DOHH2 (cell line): ENCODE measurements at regions not wholly inside any gene's neighbourhood (a gene's known extent, or its start where the extent isn't known, plus 50 kb on each side); places are given as distances from the start of the nearest gene placed in this dataset.

Experiments used
- H3F3A ChIP-seq: fragments of 200-600 bp; sonication (generic), shearing (Covaris generic); 2 replicates; pipeline ENCODE4 v1.6.0; 2016; ENCODE audit warnings: antibody characterized with exemption, mild to moderate bottlenecking; ENCODE audit not compliant: control insufficient read depth, insufficient read depth
- H3K27ac ChIP-seq: fragments of 200-600 bp; sonication (generic); 2 replicates; pipeline ENCODE4 v1.5.1; 2014; ENCODE audit warnings: low read depth, mild to moderate bottlenecking, low read length, moderate library complexity
- H3K27me3 ChIP-seq: fragments of 200-600 bp; sonication (generic); 2 replicates; pipeline ENCODE4 v1.6.1; 2014; ENCODE audit warnings: mild to moderate bottlenecking, low read length, mixed read lengths; ENCODE audit not compliant: control insufficient read depth
- H3K36me3 ChIP-seq: fragments of 200-600 bp; sonication (generic); 2 replicates; pipeline ENCODE4 v1.6.1; 2014; ENCODE audit warnings: mild to moderate bottlenecking, low read length, moderate library complexity, mixed read lengths; ENCODE audit not compliant: control insufficient read depth
- H3K4me1 ChIP-seq: fragments of 200-600 bp; sonication (generic); 2 replicates; pipeline ENCODE4 v1.6.1; 2014; ENCODE audit warnings: mild to moderate bottlenecking, low read length, mixed read lengths; ENCODE audit not compliant: control insufficient read depth
- H3K4me2 ChIP-seq: fragments of 200-600 bp; sonication (generic); 2 replicates; pipeline ENCODE4 v1.6.0; 2014; ENCODE audit warnings: mild to moderate bottlenecking, low read length, moderate library complexity
- H3K4me3 ChIP-seq: fragments of 200-600 bp; sonication (generic); 2 replicates; pipeline ENCODE4 v1.5.1; 2014; ENCODE audit warnings: mild to moderate bottlenecking, low read length, mixed read lengths
- H3K79me2 ChIP-seq: fragments of 200-600 bp; sonication (generic); 2 replicates; pipeline ENCODE4 v1.6.1; 2014; ENCODE audit warnings: mild to moderate bottlenecking, low read length, mixed read lengths; ENCODE audit not compliant: control insufficient read depth
- H3K9me2 ChIP-seq: fragments of 200-600 bp; sonication (generic); replicated peaks from 2 replicates; pipeline ENCODE4 v1.6.1; 2014; ENCODE audit warnings: mild to moderate bottlenecking, low read length, mixed read lengths; ENCODE audit not compliant: control insufficient read depth
- H3K9me3 ChIP-seq: fragments of 200-600 bp; sonication (generic); 2 replicates; pipeline ENCODE4 v1.6.1; 2014; ENCODE audit warnings: antibody characterized with exemption, low read length, mixed read lengths; ENCODE audit not compliant: control insufficient read depth, insufficient read depth
- H4K20me1 ChIP-seq: fragments of 200-600 bp; sonication (generic); 2 replicates; pipeline ENCODE4 v1.6.0; 2014; ENCODE audit warnings: low read depth, mild to moderate bottlenecking, antibody characterized with exemption, low read length, moderate library complexity; ENCODE audit not compliant: control insufficient read depth, insufficient read depth
- EZH2phosphoT487 ChIP-seq: fragments of 200-600 bp; sonication (generic); IDR thresholded peaks from 2 replicates; pipeline ENCODE4 v1.6.1; 2017; ENCODE audit warnings: borderline replicate concordance, mild to moderate bottlenecking, antibody characterized with exemption, low read length, moderate library complexity, mixed read lengths
- TF ChIP-seq, protein P1 (sequence below): fragments of 200-600 bp; sonication (generic); IDR thresholded peaks from one replicate; pipeline ENCODE4 v1.5.1; 2014; ENCODE audit warnings: antibody characterized with exemption, mild to moderate bottlenecking, low read depth, low read length; ENCODE audit not compliant: poor library complexity, severe bottlenecking

- H3K79me2 ChIP-seq: no peaks in the 10 kb centered on the region
- no peak overlapping the region for H3K4me3 ChIP-seq
- H3K4me1 ChIP-seq: no peaks in the 10 kb centered on the region
- TF ChIP-seq, protein P1, sequence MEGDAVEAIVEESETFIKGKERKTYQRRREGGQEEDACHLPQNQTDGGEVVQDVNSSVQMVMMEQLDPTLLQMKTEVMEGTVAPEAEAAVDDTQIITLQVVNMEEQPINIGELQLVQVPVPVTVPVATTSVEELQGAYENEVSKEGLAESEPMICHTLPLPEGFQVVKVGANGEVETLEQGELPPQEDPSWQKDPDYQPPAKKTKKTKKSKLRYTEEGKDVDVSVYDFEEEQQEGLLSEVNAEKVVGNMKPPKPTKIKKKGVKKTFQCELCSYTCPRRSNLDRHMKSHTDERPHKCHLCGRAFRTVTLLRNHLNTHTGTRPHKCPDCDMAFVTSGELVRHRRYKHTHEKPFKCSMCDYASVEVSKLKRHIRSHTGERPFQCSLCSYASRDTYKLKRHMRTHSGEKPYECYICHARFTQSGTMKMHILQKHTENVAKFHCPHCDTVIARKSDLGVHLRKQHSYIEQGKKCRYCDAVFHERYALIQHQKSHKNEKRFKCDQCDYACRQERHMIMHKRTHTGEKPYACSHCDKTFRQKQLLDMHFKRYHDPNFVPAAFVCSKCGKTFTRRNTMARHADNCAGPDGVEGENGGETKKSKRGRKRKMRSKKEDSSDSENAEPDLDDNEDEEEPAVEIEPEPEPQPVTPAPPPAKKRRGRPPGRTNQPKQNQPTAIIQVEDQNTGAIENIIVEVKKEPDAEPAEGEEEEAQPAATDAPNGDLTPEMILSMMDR: no peak
- no peak for TF ChIP-seq EZH2phosphoT487
- no peaks in the 10 kb centered on the region for H3K9me3 ChIP-seq
- H3K9me2 ChIP-seq: no peaks in the 10 kb centered on the region
- no peaks in the 10 kb centered on the region for H3K27me3 ChIP-seq
- no peaks in the 10 kb centered on the region for H3F3A ChIP-seq
- no peak overlapping the region for H3K27ac ChIP-seq
- H3K36me3 ChIP-seq: no peaks in the 10 kb centered on the region
- H3K4me2 ChIP-seq: no peak overlapping the region
- no peaks in the 10 kb centered on the region for H4K20me1 ChIP-seq
Observed at GRCh38 chr12:113688313-113688712, 216.6 kb upstream of the LHX5 start.

DNA sequence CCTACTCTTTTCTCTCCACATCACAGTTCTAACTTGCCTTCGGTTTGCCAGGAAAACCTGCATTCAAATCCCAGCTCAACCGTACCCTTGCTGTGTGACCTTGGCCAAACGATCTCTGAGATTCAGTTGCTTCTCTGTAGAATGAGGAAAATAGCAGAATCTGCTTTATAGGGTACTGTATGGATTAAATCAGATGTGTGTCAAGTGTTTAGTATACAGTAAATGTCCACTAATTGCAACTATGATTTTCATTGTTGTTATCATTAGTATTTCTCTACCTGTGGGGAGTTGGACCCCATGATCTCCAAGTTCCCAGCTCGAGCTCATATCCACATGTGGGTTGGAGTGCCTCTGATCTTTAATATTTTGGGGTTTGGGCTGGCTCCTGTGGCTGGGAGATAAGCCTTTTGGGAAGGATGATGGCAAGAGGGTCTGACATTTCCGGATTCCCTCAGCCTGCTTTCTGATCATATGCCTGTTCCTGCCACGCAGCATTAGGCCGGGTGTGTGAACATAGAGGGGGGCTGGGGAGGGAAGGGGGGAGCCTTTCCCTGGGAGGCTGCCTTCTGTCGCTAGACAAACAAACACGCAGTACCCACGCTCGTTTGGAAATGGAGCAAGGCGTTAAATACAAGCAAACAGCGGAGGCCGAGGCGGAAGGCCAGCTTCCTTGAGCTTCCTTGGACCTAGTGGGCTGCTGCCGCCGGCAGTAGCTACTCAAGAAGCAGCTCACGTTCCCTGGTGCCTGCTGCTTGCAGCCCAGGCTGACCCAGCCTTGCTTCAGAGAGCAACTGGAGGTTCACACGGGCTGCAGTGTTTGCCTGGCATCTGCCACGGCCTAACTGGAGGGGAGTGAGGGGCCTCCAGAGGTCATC, 213.5 kb upstream of the LHX5 start:
- no peaks in the 10 kb centered on the region for H3F3A ChIP-seq
- H3K4me1 ChIP-seq: no peaks in the 10 kb centered on the region
- no peaks in the 10 kb centered on the region for H3K27me3 ChIP-seq
- no peaks in the 10 kb centered on the region for H3K9me3 ChIP-seq
- H3K27ac ChIP-seq: no peak overlapping the region
- no peaks in the 10 kb centered on the region for H4K20me1 ChIP-seq
- no peak for TF ChIP-seq EZH2phosphoT487
- TF ChIP-seq, protein P1: no peak
- no peak overlapping the region for H3K4me2 ChIP-seq
- H3K9me2 ChIP-seq: no peaks in the 10 kb centered on the region
- no peak overlapping the region for H3K4me3 ChIP-seq
- no peaks in the 10 kb centered on the region for H3K79me2 ChIP-seq
- no peaks in the 10 kb centered on the region for H3K36me3 ChIP-seq

- Histone ChIP-seq H4K20me1 (no peaks in the 10 kb centered on the region), H3K36me3 (no peaks in the 10 kb centered on the region), H3K4me2 (no peak overlapping the region), H3K27ac (no peak overlapping the region), H3K4me3 (no peak overlapping the region), H3K9me3 (no peaks in the 10 kb centered on the region), H3F3A (no peaks in the 10 kb centered on the region), H3K79me2 (no peaks in the 10 kb centered on the region), H3K4me1 (no peaks in the 10 kb centered on the region), H3K27me3 (no peaks in the 10 kb centered on the region), H3K9me2 (no peaks in the 10 kb centered on the region)
- TF ChIP-seq EZH2phosphoT487: no peak
- TF ChIP-seq, protein P1: no peak
Observed at GRCh38 chr12:113684053-113684907, 212.6 kb upstream of the LHX5 start.
